Neural cell (in vitro differentiated cells): ENCODE measurements at regions not wholly inside any gene's neighbourhood (a gene's known extent, or its start where the extent isn't known, plus 50 kb on each side); places are given as distances from the start of the nearest gene placed in this dataset.

Experiments used
- H2AFZ ChIP-seq: fragments of 200-600, 300-800 bp; sonication (generic), shearing (Covaris generic); 2 replicates; pipeline ENCODE4 v1.6.0; 2014; ENCODE audit warnings: low read depth, mild to moderate bottlenecking, antibody characterized with exemption, low read length, moderate library complexity
- H3F3A ChIP-seq: fragments of 200-600 bp; shearing (Covaris generic); 2 replicates; pipeline ENCODE4 v1.6.1; 2016; ENCODE audit warnings: mild to moderate bottlenecking, moderate library complexity, mixed read lengths, antibody characterized with exemption, low read length; ENCODE audit not compliant: insufficient read depth, poor library complexity, severe bottlenecking
- H3K27ac ChIP-seq: fragments of 200-600, 300-800 bp; sonication (generic), shearing (Covaris generic); 2 replicates; pipeline ENCODE4 v1.5.1; 2014; ENCODE audit warnings: mild to moderate bottlenecking, low read length, moderate library complexity
- H3K27me3 ChIP-seq: fragments of 300-800, 200-600 bp; sonication (generic), shearing (Covaris generic); 2 replicates; pipeline ENCODE4 v1.6.0; 2014; ENCODE audit warnings: mild to moderate bottlenecking, low read depth, low read length, moderate library complexity; ENCODE audit not compliant: insufficient read depth
- H3K36me3 ChIP-seq: fragments of 300-800, 200-600 bp; sonication (generic), shearing (Covaris generic); 2 replicates; pipeline ENCODE4 v1.5.1; 2014; ENCODE audit warnings: mild to moderate bottlenecking, antibody characterized with exemption, low read length, moderate library complexity; ENCODE audit not compliant: insufficient read depth
- H3K4me2 ChIP-seq: fragments of 300-800, 200-600 bp; sonication (generic), shearing (Covaris generic); 2 replicates; pipeline ENCODE4 v1.6.0; 2014; ENCODE audit warnings: mild to moderate bottlenecking, low read length
- H3K4me3 ChIP-seq: fragments of 300-800, 200-600 bp; sonication (generic), shearing (Covaris generic); 2 replicates; pipeline ENCODE4 v1.5.1; 2014; ENCODE audit warnings: mild to moderate bottlenecking, low read length, moderate library complexity
- H3K79me2 ChIP-seq: fragments of 200-600 bp; shearing (Covaris generic); replicated peaks from 2 replicates; pipeline ENCODE4 v1.6.0; 2014; ENCODE audit warnings: mild to moderate bottlenecking, low read length, moderate library complexity; ENCODE audit not compliant: insufficient read depth
- H3K9ac ChIP-seq: fragments of 300-800, 200-600 bp; sonication (generic), shearing (Covaris generic); 2 replicates; pipeline ENCODE4 v1.6.1; 2016; ENCODE audit warnings: mild to moderate bottlenecking, low read length, mixed read lengths
- H3K9me2 ChIP-seq: fragments of 200-600 bp; shearing (Covaris generic); 2 replicates; pipeline ENCODE4 v1.6.1; 2016; ENCODE audit warnings: mild to moderate bottlenecking, low read length, mixed read lengths; ENCODE audit not compliant: insufficient read depth
- H3K9me3 ChIP-seq: fragments of 200-600, 300-800 bp; sonication (generic), shearing (Covaris generic); 2 replicates; pipeline ENCODE4 v1.6.1; 2016; ENCODE audit warnings: mild to moderate bottlenecking, mixed run types, low read length, moderate library complexity, mixed read lengths
- H4K20me1 ChIP-seq: fragments of 200-600 bp; shearing (Covaris generic); 2 replicates; pipeline ENCODE4 v1.6.1; 2016; ENCODE audit warnings: mild to moderate bottlenecking, mixed run types; ENCODE audit not compliant: insufficient read depth
- CTCF ChIP-seq: fragments of 450-650 bp; IDR thresholded peaks from 2 replicates; pipeline ENCODE4 v1.5.1; 2014; ENCODE audit warnings: antibody characterized with exemption, mild to moderate bottlenecking, moderate library complexity; ENCODE audit not compliant: poor library complexity, severe bottlenecking
- EP300 ChIP-seq: fragments of 450-650 bp; conservative IDR thresholded peaks from 2 replicates; pipeline ENCODE4 v1.6.1; 2014; ENCODE audit warnings: antibody characterized with exemption, mild to moderate bottlenecking, moderate library complexity; ENCODE audit not compliant: poor library complexity, severe bottlenecking
- EZH2 ChIP-seq: fragments of 200-600, 300-800 bp; shearing (Covaris generic), sonication (generic); IDR thresholded peaks from 2 replicates; pipeline ENCODE4 v1.6.1; 2014; ENCODE audit warnings: antibody characterized with exemption, low read length, borderline replicate concordance, mild to moderate bottlenecking; ENCODE audit not compliant: insufficient read depth, poor library complexity, severe bottlenecking
- MXI1 ChIP-seq: fragments of 450-650 bp; conservative IDR thresholded peaks from 2 replicates; pipeline ENCODE4 v1.6.1; 2014; ENCODE audit warnings: antibody characterized with exemption, mild to moderate bottlenecking; ENCODE audit not compliant: poor library complexity, severe bottlenecking
- POLR2AphosphoS5 ChIP-seq: IDR thresholded peaks from 2 replicates; pipeline ENCODE4 v1.6.1; 2012
- RAD21 ChIP-seq: fragments of 450-650 bp; conservative IDR thresholded peaks from 2 replicates; pipeline ENCODE4 v1.6.1; 2014; ENCODE audit warnings: antibody characterized with exemption, mild to moderate bottlenecking, moderate library complexity
- REST ChIP-seq: IDR thresholded peaks from 2 replicates; pipeline ENCODE4 v1.6.1; 2012; ENCODE audit warnings: borderline replicate concordance
- SMC3 ChIP-seq: fragments of 450-650 bp; conservative IDR thresholded peaks from 2 replicates; pipeline ENCODE4 v1.6.1; 2014; ENCODE audit warnings: antibody characterized with exemption, mild to moderate bottlenecking, moderate library complexity; ENCODE audit not compliant: poor library complexity
- TAF1 ChIP-seq: IDR thresholded peaks from 2 replicates; pipeline ENCODE4 v1.6.1; 2012; ENCODE audit warnings: low read depth

GRCh38 chr18:24924066-24924716, 427.8 kb downstream of the ZNF521 start:
- H3K27ac ChIP-seq, result no peak overlapping the region
- H3K36me3 ChIP-seq, result no peaks in the 10 kb centered on the region
- TF ChIP-seq REST, result no peak
- no peak for TF ChIP-seq EP300
- no peak for TF ChIP-seq TAF1
- TF ChIP-seq EZH2, result no peak
- TF ChIP-seq RAD21, result no peak
- no peak for TF ChIP-seq POLR2AphosphoS5
- TF ChIP-seq SMC3, result no peak
- TF ChIP-seq CTCF, result no peak
- no peak for TF ChIP-seq MXI1
- no peaks in the 10 kb centered on the region for H3K27me3 ChIP-seq
- no peak overlapping the region for H3K9ac ChIP-seq
- H3K79me2 ChIP-seq, result no peaks in the 10 kb centered on the region
- H3K9me3 ChIP-seq, result no peaks in the 10 kb centered on the region
- no peaks in the 10 kb centered on the region for H4K20me1 ChIP-seq
- no peaks in the 10 kb centered on the region for H3K9me2 ChIP-seq
- no peak overlapping the region for H3K4me2 ChIP-seq
- H3K4me3 ChIP-seq, result no peak overlapping the region
- no peaks in the 10 kb centered on the region for H3F3A ChIP-seq
- no peak overlapping the region for H2AFZ ChIP-seq

- no peak overlapping the region for H3K4me3 ChIP-seq
- H3K9ac ChIP-seq, result no peak overlapping the region
- no peaks in the 10 kb centered on the region for H3K79me2 ChIP-seq
- H4K20me1 ChIP-seq, result no peaks in the 10 kb centered on the region
- H3K4me2 ChIP-seq, result no peak overlapping the region
- H3F3A ChIP-seq, result no peaks in the 10 kb centered on the region
- TF ChIP-seq TAF1, result no peak
- TF ChIP-seq MXI1, result no peak
- no peak for TF ChIP-seq SMC3
- no peak for TF ChIP-seq EP300
- TF ChIP-seq EZH2, result no peak
- TF ChIP-seq POLR2AphosphoS5, result no peak
- no peak for TF ChIP-seq REST
- TF ChIP-seq RAD21, result no peak
- TF ChIP-seq CTCF, result no peak
- H3K36me3 ChIP-seq, result no peaks in the 10 kb centered on the region
- no peaks in the 10 kb centered on the region for H3K9me2 ChIP-seq
- no peak overlapping the region for H2AFZ ChIP-seq
- no peaks in the 10 kb centered on the region for H3K27me3 ChIP-seq
- H3K9me3 ChIP-seq, result no peaks in the 10 kb centered on the region
- no peak overlapping the region for H3K27ac ChIP-seq
Observed at GRCh38 chr18:24926649-24927048, 425.3 kb downstream of the ZNF521 start.
